PFSK-1 (cell line): ENCODE measurements at regions not wholly inside any gene's neighbourhood (a gene's known extent, or its start where the extent isn't known, plus 50 kb on each side); places are given as distances from the start of the nearest gene placed in this dataset.

Source experiments
- POLR2AphosphoS5 ChIP-seq: IDR thresholded peaks from 2 replicates; pipeline ENCODE4 v1.6.1; 2012; ENCODE audit warnings: low read depth, mild to moderate bottlenecking, control low read depth, low read length, moderate library complexity
- TAF1 ChIP-seq: IDR thresholded peaks from 2 replicates; pipeline ENCODE4 v1.6.1; 2012; ENCODE audit warnings: low read length, control low read depth, borderline replicate concordance; ENCODE audit not compliant: insufficient read depth

- TF ChIP-seq TAF1 (no peak), POLR2AphosphoS5 (no peak)
Observed at GRCh38 chr22:47776329-47776728, 1013.9 kb downstream of the TBC1D22A start.
